GM18507 (cell line): ENCODE measurements at regions not wholly inside any gene's neighbourhood (a gene's known extent, or its start where the extent isn't known, plus 50 kb on each side); places are given as distances from the start of the nearest gene placed in this dataset.
"Not testable (repeated sequence)": the region's sequence is repeated elsewhere in the genome, so short reads cannot be mapped to it uniquely, and the experiment has no call there.

Experiments
- DNase-seq: peaks from one replicate; pipeline ENCODE4 v3.0.0; 2011; ENCODE audit warnings: low read depth; ENCODE audit not compliant: insufficient read length; ENCODE audit errors: extremely low spot score
- FAIRE-seq: peaks from 2 replicates; lab custom pipeline; 2011; peaks lifted over from hg19 to GRCh38; lab: Jason Lieb, UNC

DNA sequence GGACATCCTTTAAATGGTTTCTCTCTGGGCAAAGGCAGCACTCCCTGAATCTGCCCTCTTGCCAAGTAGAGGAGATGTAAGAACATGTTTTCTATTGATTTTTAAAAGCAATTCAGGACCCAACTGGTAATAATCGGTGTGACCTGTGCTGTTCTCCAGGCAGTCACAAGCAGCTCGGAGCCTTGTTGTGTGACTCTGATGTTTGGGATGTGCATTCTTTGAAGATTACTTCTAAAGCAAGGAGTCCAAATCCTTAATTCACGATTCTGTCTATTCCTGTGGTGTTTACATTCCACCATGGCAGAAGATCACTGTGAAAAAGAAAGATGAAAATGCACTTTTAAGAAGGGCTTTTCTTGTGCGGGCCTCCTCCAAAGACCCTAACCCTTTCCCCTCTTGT, 122.3 kb upstream of the ZNF536 start:
- FAIRE-seq: no peak

DNA sequence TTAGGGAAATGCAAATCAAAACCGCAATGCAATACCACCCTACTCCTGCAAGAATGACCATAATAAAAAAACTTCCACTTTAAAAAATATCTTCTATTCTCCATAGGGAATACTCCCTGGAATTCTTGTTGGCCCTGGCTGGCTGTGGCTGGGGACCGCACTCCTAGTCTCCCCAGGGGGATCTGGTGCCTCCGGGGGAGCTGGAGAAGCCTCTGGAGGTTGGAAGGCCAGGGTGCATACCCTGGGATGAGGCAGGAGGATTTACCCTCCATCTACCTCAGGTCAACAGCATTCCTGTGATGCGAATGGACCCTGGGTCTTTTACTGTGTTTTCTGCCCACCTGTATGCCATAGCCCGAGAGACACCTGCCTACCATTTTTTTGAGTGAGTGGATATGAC, 120.0 kb upstream of the ZNF536 start:
- FAIRE-seq (no peak), DNase-seq (no peak)

More for the DNA sequence above, 122.3 kb upstream of the ZNF536 start:
- no peak for DNase-seq

DNA sequence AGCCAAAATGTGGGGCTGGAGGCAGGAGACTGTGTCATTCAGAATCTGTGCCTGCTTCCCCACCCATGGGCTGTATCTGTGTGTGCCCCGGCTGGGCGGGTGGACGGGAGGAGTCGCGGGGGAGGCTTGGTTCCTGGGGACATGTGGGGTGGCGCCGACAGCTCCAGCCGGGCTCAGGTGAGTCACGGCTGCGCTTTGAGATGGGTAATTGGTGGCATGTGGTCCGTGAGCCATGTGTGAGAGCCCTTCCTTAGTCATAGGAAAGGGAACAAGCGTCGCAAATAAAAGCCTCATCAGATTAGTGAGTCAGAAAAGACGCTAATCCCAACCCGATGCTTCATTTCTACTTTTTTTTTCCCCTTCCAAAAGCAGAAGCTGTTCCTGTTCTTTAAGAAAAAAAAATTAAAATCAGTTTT, 118.6 kb upstream of the ZNF536 start:
- DNase-seq (no peak), FAIRE-seq (no peak)

GRCh38 chr19:30254158-30254557, 118.0 kb upstream of the ZNF536 start:
- FAIRE-seq (no peak), DNase-seq (no peak)

- FAIRE-seq (no peak), DNase-seq (no peak)
Measured at GRCh38 chr19:30254789-30255188, 117.4 kb upstream of the ZNF536 start.

DNA sequence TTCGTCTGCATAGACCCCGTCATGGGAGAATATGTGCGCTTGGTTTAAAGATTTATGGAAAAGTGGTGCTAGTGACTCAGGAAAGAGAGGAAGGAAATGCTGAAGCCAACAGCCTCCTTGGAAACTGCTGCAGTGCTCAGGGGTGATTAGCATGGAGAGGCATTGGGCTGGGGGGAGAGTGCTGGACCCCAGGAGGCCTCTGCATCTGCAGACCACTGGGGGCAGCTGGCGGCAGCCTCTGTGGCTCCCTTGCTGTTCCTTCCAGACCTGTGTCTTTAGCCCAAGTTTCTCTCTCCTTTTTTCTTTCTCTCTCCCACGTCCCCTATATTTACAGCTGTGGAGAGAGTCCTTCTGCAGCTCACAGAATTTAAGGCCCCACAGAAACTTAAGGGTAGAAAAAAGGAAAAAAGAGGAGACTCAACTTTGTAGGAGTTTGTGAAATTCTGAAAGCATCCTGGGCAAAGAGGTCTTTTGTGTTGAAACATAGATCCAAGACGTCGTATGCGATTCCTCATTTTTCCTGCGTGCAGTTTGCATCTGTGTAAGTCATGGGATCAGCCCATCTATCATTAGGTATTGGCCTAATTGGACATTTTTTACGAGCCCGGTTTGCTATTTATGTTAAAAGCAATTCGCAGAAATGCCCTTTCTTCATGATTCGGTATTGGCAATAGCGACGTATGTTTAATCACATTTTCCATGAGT, 116.2 kb upstream of the ZNF536 start:
- FAIRE-seq (no peak), DNase-seq (no peak)

DNA sequence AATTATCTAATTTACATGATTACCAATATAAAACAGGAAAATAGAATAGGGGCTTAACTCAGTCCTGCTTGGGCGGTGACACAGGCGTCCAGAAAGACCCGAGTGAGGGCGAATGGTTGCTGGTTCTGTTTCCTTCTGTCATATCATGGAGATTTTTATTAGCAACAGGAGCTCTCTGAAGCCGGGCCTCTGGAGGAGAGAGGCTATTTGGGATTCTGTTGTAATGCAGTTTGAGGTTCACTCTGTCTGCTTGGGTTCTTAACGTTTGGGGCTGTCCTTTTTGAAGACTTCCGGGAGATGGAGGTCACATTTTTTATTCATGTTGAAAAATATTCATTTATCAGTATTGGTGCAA, 115.7 kb upstream of the ZNF536 start:
- FAIRE-seq (no peak), DNase-seq (no peak)

DNA sequence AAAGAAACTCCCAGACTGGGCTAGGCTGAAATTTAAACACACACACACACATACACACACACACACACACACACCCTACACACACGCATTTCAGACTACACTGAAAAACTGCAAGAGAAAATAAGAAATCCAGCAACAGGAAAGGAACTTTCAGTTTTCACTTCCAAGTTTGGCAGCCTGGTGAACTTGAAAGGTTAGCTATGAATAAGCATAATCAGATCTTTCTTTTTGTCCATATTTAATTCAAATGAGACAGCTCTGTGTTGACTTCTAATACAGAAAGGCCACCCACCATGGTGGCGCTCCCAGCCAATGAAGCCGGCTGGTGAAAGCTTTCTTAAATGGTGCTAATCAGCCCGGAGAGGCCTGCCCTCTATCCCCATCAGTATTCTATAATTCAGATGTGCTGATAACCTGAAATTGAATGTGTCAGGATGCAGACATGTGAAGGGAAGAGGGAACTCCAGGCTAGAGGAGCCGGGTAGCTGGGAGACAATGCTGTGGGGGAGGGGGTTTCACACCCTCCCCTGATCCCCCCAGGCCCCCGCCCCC, 108.3 kb upstream of the ZNF536 start:
- no peak for FAIRE-seq
- no peak for DNase-seq

- not testable (repeated sequence) for DNase-seq, FAIRE-seq
Measured at GRCh38 chr19:30265918-30266317, 106.3 kb upstream of the ZNF536 start.

GRCh38 chr19:30266687-30267086, 105.5 kb upstream of the ZNF536 start:
- no peak for FAIRE-seq
- no peak for DNase-seq

GRCh38 chr19:30267332-30267731, 104.9 kb upstream of the ZNF536 start:
- FAIRE-seq (no peak), DNase-seq (no peak)

DNA sequence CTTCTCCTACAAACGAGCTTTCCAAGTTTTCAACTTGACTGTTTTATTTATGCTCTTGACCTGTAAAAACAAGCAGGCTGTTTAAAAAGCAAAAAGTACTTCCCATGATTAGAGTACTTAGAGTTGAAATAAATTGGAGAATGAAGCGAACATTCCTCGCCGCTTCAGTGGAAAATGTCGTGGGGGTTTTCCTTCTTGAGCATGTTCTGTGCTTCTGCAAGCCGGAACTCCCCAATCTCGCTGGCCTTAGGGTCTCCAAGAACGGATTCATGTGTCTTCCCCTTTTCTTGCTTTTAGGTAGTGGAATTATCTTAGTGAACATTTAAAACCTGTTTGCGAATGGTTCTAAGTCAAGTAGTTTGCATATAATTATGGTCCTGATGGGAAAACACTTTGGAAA, 103.6 kb upstream of the ZNF536 start:
- no peak for DNase-seq
- no peak for FAIRE-seq

DNA sequence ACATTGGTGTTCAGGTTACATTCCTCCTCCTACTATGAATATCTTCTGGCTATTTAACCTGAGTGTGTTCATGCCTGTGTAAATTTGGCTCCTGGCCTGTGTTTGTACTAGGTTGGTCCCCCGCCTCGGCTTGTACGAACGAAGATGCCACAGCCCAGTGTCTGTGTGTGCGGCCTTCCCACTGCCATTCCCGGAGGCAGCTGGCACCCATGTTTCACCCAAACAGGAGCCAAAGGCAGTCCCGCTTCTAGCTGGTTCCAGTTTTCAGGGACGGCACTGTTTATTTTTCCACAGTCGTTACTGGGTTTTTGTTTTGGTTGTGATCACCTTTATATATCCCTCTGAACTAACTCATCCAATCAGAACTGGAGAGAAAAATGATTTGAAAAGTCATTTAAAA, 102.5 kb upstream of the ZNF536 start:
- no peak for FAIRE-seq
- no peak for DNase-seq

- FAIRE-seq: no peak
Measured at GRCh38 chr19:30271816-30272215, 100.4 kb upstream of the ZNF536 start.

DNA sequence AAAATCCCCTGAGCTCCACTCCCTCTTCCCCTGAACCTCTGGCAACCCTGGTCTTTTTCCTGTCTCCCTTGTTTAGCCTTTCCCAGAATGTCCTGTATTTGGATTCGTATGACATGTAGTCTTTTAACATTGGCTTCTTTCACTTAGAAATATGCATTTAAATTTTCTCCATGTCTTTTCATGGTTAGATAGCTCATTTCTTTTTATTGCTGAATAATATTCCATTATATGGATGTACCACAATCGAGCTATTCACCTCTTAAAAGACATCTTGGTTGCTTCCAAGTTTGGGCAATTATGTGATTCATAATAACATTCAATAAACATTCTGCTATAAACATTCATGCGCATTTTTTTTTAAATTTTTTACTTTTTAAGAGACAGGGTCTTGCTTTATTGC, 99.6 kb upstream of the ZNF536 start:
- no peak for DNase-seq
- FAIRE-seq: no peak

More at GRCh38 chr19:30271816-30272215, 100.4 kb upstream of the ZNF536 start:
- DNase-seq: no peak

GRCh38 chr19:30273184-30273583, 99.0 kb upstream of the ZNF536 start:
- FAIRE-seq: no peak
- DNase-seq: no peak

- FAIRE-seq (no peak), DNase-seq (no peak)
Measured at GRCh38 chr19:30274987-30275386, 97.2 kb upstream of the ZNF536 start.

GRCh38 chr19:30276011-30276882, 95.9 kb upstream of the ZNF536 start:
- DNase-seq: no peak
- no peak for FAIRE-seq

- DNase-seq: no peak
- no peak for FAIRE-seq
Measured at GRCh38 chr19:30276883-30277280, 95.3 kb upstream of the ZNF536 start.

DNA sequence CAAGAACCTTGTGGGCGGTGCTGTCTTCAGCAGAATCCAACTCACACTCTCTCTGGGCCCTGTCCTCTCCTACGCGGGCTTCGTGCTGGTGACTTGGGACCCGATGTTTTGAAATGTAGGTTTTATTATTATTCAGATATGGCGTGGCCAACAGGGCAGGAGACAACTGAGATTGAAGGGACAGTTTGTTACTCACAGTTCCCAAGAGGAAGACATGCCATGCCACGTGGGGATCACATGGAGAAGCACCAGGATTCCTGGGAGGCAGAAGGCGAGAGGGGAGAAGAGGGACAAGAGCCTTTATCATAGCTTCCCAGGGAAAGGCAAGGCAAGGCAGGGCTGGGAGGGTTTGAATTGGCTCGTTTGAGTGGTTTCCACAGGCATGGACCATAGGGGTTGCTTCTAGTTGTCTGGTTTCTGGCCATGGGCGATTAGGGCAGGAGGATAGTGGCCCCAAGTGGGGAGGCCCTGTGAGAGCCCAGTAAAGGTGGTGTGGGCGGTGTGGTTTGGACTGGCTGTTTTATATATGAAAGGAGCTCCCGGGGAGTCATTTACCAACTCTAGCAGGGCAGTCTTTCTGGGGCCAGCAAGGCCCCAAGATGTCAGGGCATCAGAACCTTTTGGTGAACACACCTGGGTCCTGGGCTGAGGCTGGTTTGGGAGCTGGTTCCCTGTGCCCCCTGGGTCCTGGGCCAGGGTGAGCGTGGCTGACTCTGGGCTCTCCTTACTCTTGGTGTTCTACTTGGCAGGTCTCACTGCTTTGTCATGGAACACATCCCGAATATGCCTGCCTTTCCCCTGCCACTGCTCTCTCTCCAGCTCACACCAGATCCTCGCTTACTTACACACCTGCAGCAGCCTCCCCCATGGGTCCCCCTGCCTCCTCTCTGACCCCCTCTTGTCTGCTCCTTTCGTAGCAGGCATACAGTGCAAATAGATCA, 94.0 kb upstream of the ZNF536 start:
- no peak for DNase-seq
- no peak for FAIRE-seq
